ENCODE measurements at regions not wholly inside any gene's neighbourhood (a gene's known extent, or its start where the extent isn't known, plus 50 kb on each side); places are given as distances from the start of the nearest gene placed in this dataset.
A peak's percentile ranks its signal among the peaks of the same experiment; 100 is the strongest.

DNA sequence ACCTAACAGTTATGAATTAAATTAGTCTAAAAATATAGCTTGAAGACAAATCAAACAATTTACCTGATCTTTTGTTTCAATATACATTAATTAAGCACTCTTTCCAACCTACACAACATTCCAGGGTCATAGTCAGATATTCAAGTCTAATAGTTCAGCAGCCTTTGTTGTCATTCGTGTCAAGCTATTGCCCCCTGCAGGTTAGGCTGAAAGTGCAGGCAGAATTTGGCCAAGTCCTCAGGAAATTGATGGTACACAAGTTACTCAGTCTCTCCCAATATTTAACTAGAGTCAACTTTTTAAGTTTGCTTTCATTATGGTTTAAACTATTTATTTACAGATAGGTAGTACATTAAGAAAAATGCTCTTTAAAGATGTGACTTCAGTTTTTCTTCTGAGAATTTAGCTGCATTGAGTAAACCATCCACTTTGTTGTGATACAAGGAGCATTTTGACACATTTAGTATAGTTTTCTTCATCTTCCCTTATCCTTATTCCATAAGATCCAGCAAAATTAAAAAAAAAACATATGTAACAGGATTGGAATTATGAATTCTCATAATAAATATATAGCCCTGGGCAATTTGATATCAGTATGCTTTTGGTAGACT lies 130.3 kb upstream of the DPYD start:
- H3K4me3 ChIP-seq (ENCODE audit: low read length), result no peak overlapping the region
- DNase-seq (ENCODE audit: low read depth), result peak; percentile 76
- TF ChIP-seq, protein P1, sequence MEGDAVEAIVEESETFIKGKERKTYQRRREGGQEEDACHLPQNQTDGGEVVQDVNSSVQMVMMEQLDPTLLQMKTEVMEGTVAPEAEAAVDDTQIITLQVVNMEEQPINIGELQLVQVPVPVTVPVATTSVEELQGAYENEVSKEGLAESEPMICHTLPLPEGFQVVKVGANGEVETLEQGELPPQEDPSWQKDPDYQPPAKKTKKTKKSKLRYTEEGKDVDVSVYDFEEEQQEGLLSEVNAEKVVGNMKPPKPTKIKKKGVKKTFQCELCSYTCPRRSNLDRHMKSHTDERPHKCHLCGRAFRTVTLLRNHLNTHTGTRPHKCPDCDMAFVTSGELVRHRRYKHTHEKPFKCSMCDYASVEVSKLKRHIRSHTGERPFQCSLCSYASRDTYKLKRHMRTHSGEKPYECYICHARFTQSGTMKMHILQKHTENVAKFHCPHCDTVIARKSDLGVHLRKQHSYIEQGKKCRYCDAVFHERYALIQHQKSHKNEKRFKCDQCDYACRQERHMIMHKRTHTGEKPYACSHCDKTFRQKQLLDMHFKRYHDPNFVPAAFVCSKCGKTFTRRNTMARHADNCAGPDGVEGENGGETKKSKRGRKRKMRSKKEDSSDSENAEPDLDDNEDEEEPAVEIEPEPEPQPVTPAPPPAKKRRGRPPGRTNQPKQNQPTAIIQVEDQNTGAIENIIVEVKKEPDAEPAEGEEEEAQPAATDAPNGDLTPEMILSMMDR (conservative IDR thresholded peaks at IDR 0.05; ENCODE audit: low read length), result peak; percentile 97

- peak; percentile 31 for DNase-seq (ENCODE audit: low read depth)
Measured at GRCh38 chr1:98049370-98050135, 128.7 kb upstream of the DPYD start.

GRCh38 chr1:98048751-98049325 lies 128.0 kb upstream of the DPYD start:
- no peak for DNase-seq (ENCODE audit: low read depth)
- peak overlapping the region; percentile 60 for H3K4me3 ChIP-seq (ENCODE audit: low read length)
- TF ChIP-seq, protein P1 (conservative IDR thresholded peaks at IDR 0.05; ENCODE audit: low read length), result no peak

More at GRCh38 chr1:98049370-98050135, 128.7 kb upstream of the DPYD start:
- H3K4me3 ChIP-seq (ENCODE audit: low read length), result peak overlapping the region; percentile 60
- TF ChIP-seq, protein P1 (conservative IDR thresholded peaks at IDR 0.05; ENCODE audit: low read length), result no peak

GRCh38 chr1:98048244-98048643 lies 127.4 kb upstream of the DPYD start:
- DNase-seq (ENCODE audit: low read depth), result peak; percentile 87
- H3K4me3 ChIP-seq (ENCODE audit: low read length), result peak overlapping the region; percentile 60
- TF ChIP-seq, protein P1 (conservative IDR thresholded peaks at IDR 0.05; ENCODE audit: low read length), result peak; percentile 21; the same call in 1 of the 2 replicates

- TF ChIP-seq, protein P1 (conservative IDR thresholded peaks at IDR 0.05; ENCODE audit: low read length), result no peak
- no peak overlapping the region for H3K4me3 ChIP-seq (ENCODE audit: low read length)
- no peak for DNase-seq (ENCODE audit: low read depth)
Measured at GRCh38 chr1:98047171-98047570, 126.3 kb upstream of the DPYD start.

DNA sequence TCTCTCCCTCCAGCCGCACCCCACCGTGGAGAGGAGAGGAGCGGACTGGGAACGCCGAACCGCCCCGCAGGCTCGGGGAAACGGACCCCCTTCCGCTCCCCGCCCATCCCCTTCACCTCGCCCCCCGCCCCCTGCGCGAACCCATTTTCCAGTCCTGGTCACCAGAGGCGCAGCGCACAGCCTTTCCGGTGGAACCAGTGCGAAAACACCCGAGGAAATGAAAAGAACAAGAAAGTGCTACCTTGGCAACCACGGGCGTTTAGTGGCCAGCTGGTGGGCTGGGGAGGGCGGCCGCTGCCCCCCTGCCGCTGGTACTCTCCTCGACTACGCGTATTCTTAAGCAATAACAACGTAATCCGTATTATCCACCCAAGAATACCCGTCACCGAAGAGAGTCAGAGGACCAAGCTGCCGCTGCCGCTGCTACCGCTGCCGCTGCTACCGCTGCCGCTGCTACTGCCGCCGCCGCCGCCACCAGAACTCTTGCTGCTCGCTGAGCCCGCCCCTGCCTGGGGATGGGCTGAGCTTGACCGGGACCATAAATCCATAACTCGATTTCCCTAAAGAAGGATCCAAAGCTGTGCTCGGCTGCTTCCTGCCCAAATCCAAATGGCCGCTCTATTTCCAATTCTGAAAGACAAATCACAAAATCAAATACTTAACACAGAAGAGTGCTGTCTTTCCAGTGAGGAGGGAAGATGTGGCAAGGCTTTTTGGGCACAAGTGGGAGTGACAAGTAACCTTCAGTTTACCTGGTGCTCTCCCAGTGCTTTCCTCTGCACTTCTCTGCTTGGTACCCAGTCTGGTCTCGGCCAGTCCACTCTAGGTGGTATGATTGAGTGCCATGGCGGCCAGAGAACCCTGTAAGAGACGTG lies 125.2 kb upstream of the DPYD start:
- peak; percentile 65 for DNase-seq (ENCODE audit: low read depth)
- TF ChIP-seq, protein P1 (conservative IDR thresholded peaks at IDR 0.05; ENCODE audit: low read length), result no peak
- peak overlapping the region; percentile 83 for H3K4me3 ChIP-seq (ENCODE audit: low read length)

All from AG10803 (cell line).